Neural cell (in vitro differentiated cells): ENCODE measurements at regions not wholly inside any gene's neighbourhood (a gene's known extent, or its start where the extent isn't known, plus 50 kb on each side); places are given as distances from the start of the nearest gene placed in this dataset.

Source experiments
- H2AFZ ChIP-seq: fragments of 200-600, 300-800 bp; sonication (generic), shearing (Covaris generic); 2 replicates; pipeline ENCODE4 v1.6.0; 2014; ENCODE audit warnings: low read depth, mild to moderate bottlenecking, antibody characterized with exemption, low read length, moderate library complexity
- H3F3A ChIP-seq: fragments of 200-600 bp; shearing (Covaris generic); 2 replicates; pipeline ENCODE4 v1.6.1; 2016; ENCODE audit warnings: mild to moderate bottlenecking, moderate library complexity, mixed read lengths, antibody characterized with exemption, low read length; ENCODE audit not compliant: insufficient read depth, poor library complexity, severe bottlenecking
- H3K27ac ChIP-seq: fragments of 200-600, 300-800 bp; sonication (generic), shearing (Covaris generic); 2 replicates; pipeline ENCODE4 v1.5.1; 2014; ENCODE audit warnings: mild to moderate bottlenecking, low read length, moderate library complexity
- H3K27me3 ChIP-seq: fragments of 300-800, 200-600 bp; sonication (generic), shearing (Covaris generic); 2 replicates; pipeline ENCODE4 v1.6.0; 2014; ENCODE audit warnings: mild to moderate bottlenecking, low read depth, low read length, moderate library complexity; ENCODE audit not compliant: insufficient read depth
- H3K36me3 ChIP-seq: fragments of 300-800, 200-600 bp; sonication (generic), shearing (Covaris generic); 2 replicates; pipeline ENCODE4 v1.5.1; 2014; ENCODE audit warnings: mild to moderate bottlenecking, antibody characterized with exemption, low read length, moderate library complexity; ENCODE audit not compliant: insufficient read depth
- H3K4me2 ChIP-seq: fragments of 300-800, 200-600 bp; sonication (generic), shearing (Covaris generic); 2 replicates; pipeline ENCODE4 v1.6.0; 2014; ENCODE audit warnings: mild to moderate bottlenecking, low read length
- H3K4me3 ChIP-seq: fragments of 300-800, 200-600 bp; sonication (generic), shearing (Covaris generic); 2 replicates; pipeline ENCODE4 v1.5.1; 2014; ENCODE audit warnings: mild to moderate bottlenecking, low read length, moderate library complexity
- H3K79me2 ChIP-seq: fragments of 200-600 bp; shearing (Covaris generic); replicated peaks from 2 replicates; pipeline ENCODE4 v1.6.0; 2014; ENCODE audit warnings: mild to moderate bottlenecking, low read length, moderate library complexity; ENCODE audit not compliant: insufficient read depth
- H3K9ac ChIP-seq: fragments of 300-800, 200-600 bp; sonication (generic), shearing (Covaris generic); 2 replicates; pipeline ENCODE4 v1.6.1; 2016; ENCODE audit warnings: mild to moderate bottlenecking, low read length, mixed read lengths
- H3K9me2 ChIP-seq: fragments of 200-600 bp; shearing (Covaris generic); 2 replicates; pipeline ENCODE4 v1.6.1; 2016; ENCODE audit warnings: mild to moderate bottlenecking, low read length, mixed read lengths; ENCODE audit not compliant: insufficient read depth
- H3K9me3 ChIP-seq: fragments of 200-600, 300-800 bp; sonication (generic), shearing (Covaris generic); 2 replicates; pipeline ENCODE4 v1.6.1; 2016; ENCODE audit warnings: mild to moderate bottlenecking, mixed run types, low read length, moderate library complexity, mixed read lengths
- H4K20me1 ChIP-seq: fragments of 200-600 bp; shearing (Covaris generic); 2 replicates; pipeline ENCODE4 v1.6.1; 2016; ENCODE audit warnings: mild to moderate bottlenecking, mixed run types; ENCODE audit not compliant: insufficient read depth
- EP300 ChIP-seq: fragments of 450-650 bp; conservative IDR thresholded peaks from 2 replicates; pipeline ENCODE4 v1.6.1; 2014; ENCODE audit warnings: antibody characterized with exemption, mild to moderate bottlenecking, moderate library complexity; ENCODE audit not compliant: poor library complexity, severe bottlenecking
- MXI1 ChIP-seq: fragments of 450-650 bp; conservative IDR thresholded peaks from 2 replicates; pipeline ENCODE4 v1.6.1; 2014; ENCODE audit warnings: antibody characterized with exemption, mild to moderate bottlenecking; ENCODE audit not compliant: poor library complexity, severe bottlenecking
- POLR2AphosphoS5 ChIP-seq: IDR thresholded peaks from 2 replicates; pipeline ENCODE4 v1.6.1; 2012
- RAD21 ChIP-seq: fragments of 450-650 bp; conservative IDR thresholded peaks from 2 replicates; pipeline ENCODE4 v1.6.1; 2014; ENCODE audit warnings: antibody characterized with exemption, mild to moderate bottlenecking, moderate library complexity
- SMC3 ChIP-seq: fragments of 450-650 bp; conservative IDR thresholded peaks from 2 replicates; pipeline ENCODE4 v1.6.1; 2014; ENCODE audit warnings: antibody characterized with exemption, mild to moderate bottlenecking, moderate library complexity; ENCODE audit not compliant: poor library complexity
- TAF1 ChIP-seq: IDR thresholded peaks from 2 replicates; pipeline ENCODE4 v1.6.1; 2012; ENCODE audit warnings: low read depth
- TF ChIP-seq, protein P1 (sequence below): fragments of 450-650 bp; IDR thresholded peaks from 2 replicates; pipeline ENCODE4 v1.5.1; 2014; ENCODE audit warnings: antibody characterized with exemption, mild to moderate bottlenecking, moderate library complexity; ENCODE audit not compliant: poor library complexity, severe bottlenecking
- TF ChIP-seq, protein P2 (sequence below): IDR thresholded peaks from 2 replicates; pipeline ENCODE4 v1.6.1; 2012; ENCODE audit warnings: borderline replicate concordance

DNA sequence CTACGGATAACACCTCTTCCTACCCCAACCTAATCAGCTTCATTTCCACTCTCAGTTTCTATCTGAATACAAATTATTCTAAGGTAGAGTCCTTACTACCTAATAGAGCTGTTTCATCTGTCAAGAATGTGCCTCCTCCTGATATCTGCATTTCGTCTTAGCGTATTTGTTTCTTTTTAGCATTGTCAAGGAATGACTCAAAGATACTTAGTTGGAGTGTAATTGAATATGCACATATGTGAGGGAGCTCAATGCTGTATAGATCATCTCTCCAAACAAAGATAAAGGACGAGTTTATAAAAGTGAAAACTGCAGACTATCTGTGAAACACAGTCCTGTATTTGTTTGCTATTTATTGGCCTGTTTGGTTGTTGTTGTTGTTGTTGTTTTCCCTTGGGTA is 2059.4 kb upstream of the CELF4 start:
- no peaks in the 10 kb centered on the region for H3K9me2 ChIP-seq
- no peaks in the 10 kb centered on the region for H3K79me2 ChIP-seq
- H3K9ac ChIP-seq, result no peak overlapping the region
- H3K9me3 ChIP-seq, result no peaks in the 10 kb centered on the region
- no peaks in the 10 kb centered on the region for H3F3A ChIP-seq
- H3K27ac ChIP-seq, result no peak overlapping the region
- H3K27me3 ChIP-seq, result no peaks in the 10 kb centered on the region
- H3K36me3 ChIP-seq, result no peaks in the 10 kb centered on the region
- no peak overlapping the region for H2AFZ ChIP-seq
- TF ChIP-seq EP300 (no peak), SMC3 (no peak), POLR2AphosphoS5 (no peak), TAF1 (no peak), MXI1 (no peak)
- TF ChIP-seq, protein P1, sequence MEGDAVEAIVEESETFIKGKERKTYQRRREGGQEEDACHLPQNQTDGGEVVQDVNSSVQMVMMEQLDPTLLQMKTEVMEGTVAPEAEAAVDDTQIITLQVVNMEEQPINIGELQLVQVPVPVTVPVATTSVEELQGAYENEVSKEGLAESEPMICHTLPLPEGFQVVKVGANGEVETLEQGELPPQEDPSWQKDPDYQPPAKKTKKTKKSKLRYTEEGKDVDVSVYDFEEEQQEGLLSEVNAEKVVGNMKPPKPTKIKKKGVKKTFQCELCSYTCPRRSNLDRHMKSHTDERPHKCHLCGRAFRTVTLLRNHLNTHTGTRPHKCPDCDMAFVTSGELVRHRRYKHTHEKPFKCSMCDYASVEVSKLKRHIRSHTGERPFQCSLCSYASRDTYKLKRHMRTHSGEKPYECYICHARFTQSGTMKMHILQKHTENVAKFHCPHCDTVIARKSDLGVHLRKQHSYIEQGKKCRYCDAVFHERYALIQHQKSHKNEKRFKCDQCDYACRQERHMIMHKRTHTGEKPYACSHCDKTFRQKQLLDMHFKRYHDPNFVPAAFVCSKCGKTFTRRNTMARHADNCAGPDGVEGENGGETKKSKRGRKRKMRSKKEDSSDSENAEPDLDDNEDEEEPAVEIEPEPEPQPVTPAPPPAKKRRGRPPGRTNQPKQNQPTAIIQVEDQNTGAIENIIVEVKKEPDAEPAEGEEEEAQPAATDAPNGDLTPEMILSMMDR, result no peak
- TF ChIP-seq, protein P2, sequence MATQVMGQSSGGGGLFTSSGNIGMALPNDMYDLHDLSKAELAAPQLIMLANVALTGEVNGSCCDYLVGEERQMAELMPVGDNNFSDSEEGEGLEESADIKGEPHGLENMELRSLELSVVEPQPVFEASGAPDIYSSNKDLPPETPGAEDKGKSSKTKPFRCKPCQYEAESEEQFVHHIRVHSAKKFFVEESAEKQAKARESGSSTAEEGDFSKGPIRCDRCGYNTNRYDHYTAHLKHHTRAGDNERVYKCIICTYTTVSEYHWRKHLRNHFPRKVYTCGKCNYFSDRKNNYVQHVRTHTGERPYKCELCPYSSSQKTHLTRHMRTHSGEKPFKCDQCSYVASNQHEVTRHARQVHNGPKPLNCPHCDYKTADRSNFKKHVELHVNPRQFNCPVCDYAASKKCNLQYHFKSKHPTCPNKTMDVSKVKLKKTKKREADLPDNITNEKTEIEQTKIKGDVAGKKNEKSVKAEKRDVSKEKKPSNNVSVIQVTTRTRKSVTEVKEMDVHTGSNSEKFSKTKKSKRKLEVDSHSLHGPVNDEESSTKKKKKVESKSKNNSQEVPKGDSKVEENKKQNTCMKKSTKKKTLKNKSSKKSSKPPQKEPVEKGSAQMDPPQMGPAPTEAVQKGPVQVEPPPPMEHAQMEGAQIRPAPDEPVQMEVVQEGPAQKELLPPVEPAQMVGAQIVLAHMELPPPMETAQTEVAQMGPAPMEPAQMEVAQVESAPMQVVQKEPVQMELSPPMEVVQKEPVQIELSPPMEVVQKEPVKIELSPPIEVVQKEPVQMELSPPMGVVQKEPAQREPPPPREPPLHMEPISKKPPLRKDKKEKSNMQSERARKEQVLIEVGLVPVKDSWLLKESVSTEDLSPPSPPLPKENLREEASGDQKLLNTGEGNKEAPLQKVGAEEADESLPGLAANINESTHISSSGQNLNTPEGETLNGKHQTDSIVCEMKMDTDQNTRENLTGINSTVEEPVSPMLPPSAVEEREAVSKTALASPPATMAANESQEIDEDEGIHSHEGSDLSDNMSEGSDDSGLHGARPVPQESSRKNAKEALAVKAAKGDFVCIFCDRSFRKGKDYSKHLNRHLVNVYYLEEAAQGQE, result no peak
- no peak overlapping the region for H3K4me3 ChIP-seq
- H4K20me1 ChIP-seq, result no peaks in the 10 kb centered on the region
- no peak overlapping the region for H3K4me2 ChIP-seq

DNA sequence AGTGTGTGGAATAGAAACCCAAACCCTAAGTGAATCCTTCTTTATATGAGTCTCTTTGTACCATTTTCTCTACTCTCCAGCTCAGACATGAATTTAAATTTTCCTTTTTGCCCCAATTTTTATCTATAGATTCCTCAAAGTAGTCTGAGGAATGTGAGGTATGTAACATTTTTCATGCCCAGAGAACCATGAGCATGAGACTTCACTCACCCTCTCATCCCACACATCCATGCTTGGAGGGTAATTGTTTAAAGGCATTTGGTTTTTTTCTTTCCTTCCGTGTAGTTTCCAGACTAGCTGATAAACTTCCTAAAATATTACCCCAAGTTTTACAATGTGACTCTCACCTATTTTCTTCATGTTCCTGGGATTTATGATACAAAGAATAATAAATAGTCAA is 2056.8 kb upstream of the CELF4 start:
- H3K9me3 ChIP-seq, result peaks cover 3% of the 10 kb centered on the region
- no peaks in the 10 kb centered on the region for H4K20me1 ChIP-seq
- H3K27me3 ChIP-seq, result no peaks in the 10 kb centered on the region
- TF ChIP-seq SMC3, result no peak
- no peak for TF ChIP-seq EP300
- TF ChIP-seq RAD21, result no peak
- TF ChIP-seq, protein P1, result no peak
- TF ChIP-seq MXI1, result no peak
- no peak for TF ChIP-seq POLR2AphosphoS5
- H3K4me2 ChIP-seq, result no peak overlapping the region
- no peak overlapping the region for H3K9ac ChIP-seq
- H3K4me3 ChIP-seq, result no peak overlapping the region
- no peaks in the 10 kb centered on the region for H3K9me2 ChIP-seq
- H3K79me2 ChIP-seq, result no peaks in the 10 kb centered on the region
- no peaks in the 10 kb centered on the region for H3F3A ChIP-seq
- H2AFZ ChIP-seq, result no peak overlapping the region
- no peak overlapping the region for H3K27ac ChIP-seq
- no peaks in the 10 kb centered on the region for H3K36me3 ChIP-seq
